Lung (tissue), 11 donors: ENCODE measurements at regions not wholly inside any gene's neighbourhood (a gene's known extent, or its start where the extent isn't known, plus 50 kb on each side); places are given as distances from the start of the nearest gene placed in this dataset.

Experiments used
- ATAC-seq: fragments of 200-7000 bp; cut with Tn5 transposase; one replicate; pipeline ENCODE4 v1.9.1; 2020; ENCODE audit warnings: moderate number of reproducible peaks; ENCODE audit not compliant: insufficient read depth, low FRiP score
- DNase-seq, 3 donors: peaks; one replicate each; pipeline ENCODE4 v3.0.0-alpha.2; 2013 to 2017
- H3K27ac ChIP-seq, 2 donors: one replicate each; pipeline ENCODE4 v1.5.1; 2013; ENCODE audit warnings: mild to moderate bottlenecking in 2 of 2, moderate library complexity in 2 of 2, control low read depth in 1 of 2, inconsistent platforms in 1 of 2, low read depth in 1 of 2, low read length in 1 of 2
- H3K27me3 ChIP-seq, 3 donors: one replicate each; pipeline ENCODE4 v1.5.1; 2013; ENCODE audit warnings: low read length in 2 of 3; ENCODE audit not compliant: control insufficient read depth in 3 of 3, insufficient read depth in 3 of 3
- H3K36me3 ChIP-seq, 4 donors: one replicate each; pipeline ENCODE4 v1.5.1; 2013; ENCODE audit warnings: low read length in 4 of 4, mild to moderate bottlenecking in 1 of 4, moderate library complexity in 1 of 4; ENCODE audit not compliant: control insufficient read depth in 4 of 4, insufficient read depth in 4 of 4
- H3K4me1 ChIP-seq, 5 donors: one replicate each; pipeline ENCODE4 v1.5.1; 2013; ENCODE audit warnings: low read length in 5 of 5, mild to moderate bottlenecking in 2 of 5, moderate library complexity in 1 of 5; ENCODE audit not compliant: control insufficient read depth in 5 of 5, insufficient read depth in 5 of 5
- H3K4me3 ChIP-seq: one replicate; pipeline ENCODE4 v1.5.1; 2013; ENCODE audit warnings: mild to moderate bottlenecking, control low read depth, moderate library complexity
- H3K9ac ChIP-seq, 2 donors: one replicate each; pipeline ENCODE4 v1.5.1; 2013; ENCODE audit warnings: low read length in 2 of 2, control low read depth in 1 of 2; ENCODE audit not compliant: insufficient read depth in 1 of 2
- H3K9me3 ChIP-seq, 4 donors: one replicate each; pipeline ENCODE4 v1.5.1; 2013; ENCODE audit warnings: low read length in 3 of 4, mild to moderate bottlenecking in 1 of 4, moderate library complexity in 1 of 4; ENCODE audit not compliant: control insufficient read depth in 4 of 4, insufficient read depth in 3 of 4
- CTCF ChIP-seq: IDR thresholded peaks from 2 replicates; pipeline ENCODE4 v1.5.1; 2012; ENCODE audit warnings: mild to moderate bottlenecking; ENCODE audit errors: control extremely low read depth, extremely low read depth
- WGBS, 2 donors: extraction: QIAGEN DNeasy Blood & Tissue Kit; methylation state at CpG; one replicate each; pipeline ENCODE4 v1.1.7; 2013; 5-methylcytosine and 5-hydroxymethylcytosine counted together
- donor health status: control.
- donor health status: control.
- donor health status: Bipolar disorder and iron deficiency.
- donor health status: healthy.
- donor health status: DM: yes; HTN: yes; CAD: no.

- no peak for ATAC-seq
These were observed 265.8 kb upstream of the ANKH start for GRCh38 chr5:15137414-15137813.

GRCh38 chr5:15135661-15136060 is 264.1 kb upstream of the ANKH start:
- H3K27ac ChIP-seq: no peak overlapping the region
- DNase-seq (no peak), ATAC-seq (no peak)
- peaks cover 0 to 18% (median 3%) of the 10 kb centered on the region in 5 donors for H3K4me1 ChIP-seq
- no peak for TF ChIP-seq CTCF
- H3K9me3 ChIP-seq: peaks cover 0 to 3% (median 0%) of the 10 kb centered on the region in 4 donors
- 89 to 91% methylated on average over 2 of the region's 2 CpGs for WGBS, 2 donors
- H3K9ac ChIP-seq: no peak overlapping the region
- no peaks in the 10 kb centered on the region for H3K36me3 ChIP-seq
- no peak overlapping the region for H3K4me3 ChIP-seq
- no peaks in the 10 kb centered on the region for H3K27me3 ChIP-seq

More at GRCh38 chr5:15137414-15137813, 265.8 kb upstream of the ANKH start:
- peaks cover 0 to 3% (median 0%) of the 10 kb centered on the region in 4 donors for H3K9me3 ChIP-seq
- no peaks in the 10 kb centered on the region for H3K36me3 ChIP-seq
- no peak overlapping the region for H3K4me3 ChIP-seq
- no peak for TF ChIP-seq CTCF
- no peak overlapping the region for H3K27ac ChIP-seq
- no peaks in the 10 kb centered on the region for H3K27me3 ChIP-seq
- no peak overlapping the region for H3K9ac ChIP-seq
- no peak for DNase-seq
- H3K4me1 ChIP-seq: peaks cover 0 to 17% (median 3%) of the 10 kb centered on the region in 5 donors
- 88 to 92% methylated on average over 3 of the region's 3 CpGs for WGBS, 2 donors

DNA sequence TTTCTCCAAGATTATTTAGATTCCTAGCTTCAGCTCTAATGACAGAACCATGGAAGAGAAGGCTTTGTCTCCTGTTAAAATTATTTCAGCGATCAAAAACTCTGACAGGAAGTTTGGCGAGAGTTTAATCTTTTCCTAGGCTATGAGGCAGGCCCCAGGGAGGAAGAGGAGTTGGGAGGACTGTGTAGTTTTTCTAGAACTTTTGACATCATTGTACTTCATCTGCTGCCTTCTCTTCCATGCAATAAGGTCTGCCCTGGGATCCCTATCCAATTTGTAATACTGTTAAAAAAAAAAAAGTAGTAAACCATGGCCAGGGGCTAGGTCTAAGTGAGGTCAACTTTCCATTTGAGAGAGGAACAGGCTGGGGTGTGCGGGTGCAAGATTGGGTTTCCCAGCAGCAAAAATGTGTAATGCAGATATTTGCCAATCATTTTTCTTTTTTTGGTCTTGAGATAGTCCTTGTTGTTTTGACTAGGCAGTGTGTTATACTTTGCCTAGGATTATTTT is 261.9 kb upstream of the ANKH start:
- Histone ChIP-seq H3K4me1 (peaks cover 0 to 18% (median 3%) of the 10 kb centered on the region in 5 donors), H3K9me3 (peaks cover 0 to 3% (median 1%) of the 10 kb centered on the region in 4 donors), H3K9ac (no peak overlapping the region), H3K36me3 (no peaks in the 10 kb centered on the region), H3K4me3 (no peak overlapping the region), H3K27me3 (no peaks in the 10 kb centered on the region), H3K27ac (no peak overlapping the region)
- no peak for TF ChIP-seq CTCF
- ATAC-seq (no peak), DNase-seq (no peak)
- WGBS, 2 donors: 73 to 84% methylated on average over 3 of the region's 3 CpGs
